ENCODE measurements at regions not wholly inside any gene's neighbourhood (a gene's known extent, or its start where the extent isn't known, plus 50 kb on each side); places are given as distances from the start of the nearest gene placed in this dataset.

GRCh38 chr10:36711361-36711760, 414.0 kb upstream of the ANKRD30A start:
- FAIRE-seq (no peak), DNase-seq (ENCODE audit: low read depth) (no peak)
- no peaks in the 10 kb centered on the region for H3K9me3 Mint-ChIP-seq (ENCODE audit: unreplicated experiment)
- Histone ChIP-seq H3K4me2 (ENCODE audit: low read length) (no peak overlapping the region), H3K9me3 (ENCODE audit: insufficient read depth, low read depth, low read length) (no peaks in the 10 kb centered on the region), H3K27me3 (ENCODE audit: insufficient read depth, low read length) (no peaks in the 10 kb centered on the region), H3K9ac (ENCODE audit: low read length) (no peak overlapping the region), H4K20me1 (ENCODE audit: insufficient read depth, low read length) (no peaks in the 10 kb centered on the region), H3K27ac (ENCODE audit: low read depth, low read length) (no peak overlapping the region), H3K79me2 (ENCODE audit: insufficient read depth, low read length) (no peaks in the 10 kb centered on the region), H3K4me3 (ENCODE audit: insufficient read depth, low read depth, low read length) (no peak overlapping the region), H2AFZ (ENCODE audit: low read depth, low read length) (no peak overlapping the region), H3K4me1 (ENCODE audit: insufficient read depth, low read length) (no peaks in the 10 kb centered on the region), H3K36me3 (ENCODE audit: insufficient read depth, low read length) (no peaks in the 10 kb centered on the region)
- no peaks in the 10 kb centered on the region for H3K36me3 Mint-ChIP-seq (ENCODE audit: low read depth, unreplicated experiment)
- H3K27ac Mint-ChIP-seq (ENCODE audit: unreplicated experiment), result no peak overlapping the region
- H3K4me3 Mint-ChIP-seq (ENCODE audit: unreplicated experiment), result no peak overlapping the region
- no peaks in the 10 kb centered on the region for H3K27me3 Mint-ChIP-seq (ENCODE audit: low read depth, unreplicated experiment)
- TF ChIP-seq EZH2 (IDR thresholded peaks at IDR 0.05; ENCODE audit: insufficient read depth, low read length), result no peak
- no peak for TF ChIP-seq CTCF (IDR thresholded peaks at IDR 0.05; ENCODE audit: insufficient read depth, low read depth, low read length)
- H3K4me1 Mint-ChIP-seq (ENCODE audit: low read depth, unreplicated experiment), result no peaks in the 10 kb centered on the region

- Mint-ChIP-seq H3K27me3 (ENCODE audit: low read depth, unreplicated experiment) (no peaks in the 10 kb centered on the region), H3K4me3 (ENCODE audit: unreplicated experiment) (no peak overlapping the region), H3K27ac (ENCODE audit: unreplicated experiment) (no peak overlapping the region), H3K4me1 (ENCODE audit: low read depth, unreplicated experiment) (no peaks in the 10 kb centered on the region), H3K36me3 (ENCODE audit: low read depth, unreplicated experiment) (no peaks in the 10 kb centered on the region), H3K9me3 (ENCODE audit: unreplicated experiment) (no peaks in the 10 kb centered on the region)
- DNase-seq (ENCODE audit: low read depth) (no peak), FAIRE-seq (peak; percentile 37)
- Histone ChIP-seq H3K9ac (ENCODE audit: low read length) (no peak overlapping the region), H4K20me1 (ENCODE audit: insufficient read depth, low read length) (no peaks in the 10 kb centered on the region), H3K4me3 (ENCODE audit: insufficient read depth, low read depth, low read length) (no peak overlapping the region), H3K9me3 (ENCODE audit: insufficient read depth, low read depth, low read length) (no peaks in the 10 kb centered on the region), H3K79me2 (ENCODE audit: insufficient read depth, low read length) (no peaks in the 10 kb centered on the region), H2AFZ (ENCODE audit: low read depth, low read length) (no peak overlapping the region), H3K4me2 (ENCODE audit: low read length) (no peak overlapping the region), H3K27ac (ENCODE audit: low read depth, low read length) (no peak overlapping the region), H3K36me3 (ENCODE audit: insufficient read depth, low read length) (no peaks in the 10 kb centered on the region), H3K27me3 (ENCODE audit: insufficient read depth, low read length) (no peaks in the 10 kb centered on the region), H3K4me1 (ENCODE audit: insufficient read depth, low read length) (no peaks in the 10 kb centered on the region)
- TF ChIP-seq EZH2 (IDR thresholded peaks at IDR 0.05; ENCODE audit: insufficient read depth, low read length) (no peak), CTCF (IDR thresholded peaks at IDR 0.05; ENCODE audit: insufficient read depth, low read depth, low read length) (no peak)
These were observed 421.3 kb upstream of the ANKRD30A start for GRCh38 chr10:36704124-36704523.

- Mint-ChIP-seq H3K4me3 (ENCODE audit: unreplicated experiment) (no peak overlapping the region), H3K36me3 (ENCODE audit: low read depth, unreplicated experiment) (no peaks in the 10 kb centered on the region), H3K27me3 (ENCODE audit: low read depth, unreplicated experiment) (no peaks in the 10 kb centered on the region), H3K9me3 (ENCODE audit: unreplicated experiment) (no peaks in the 10 kb centered on the region), H3K27ac (ENCODE audit: unreplicated experiment) (no peak overlapping the region), H3K4me1 (ENCODE audit: low read depth, unreplicated experiment) (no peaks in the 10 kb centered on the region)
- Histone ChIP-seq H3K79me2 (ENCODE audit: insufficient read depth, low read length) (no peaks in the 10 kb centered on the region), H3K27me3 (ENCODE audit: insufficient read depth, low read length) (no peaks in the 10 kb centered on the region), H4K20me1 (ENCODE audit: insufficient read depth, low read length) (no peaks in the 10 kb centered on the region), H3K36me3 (ENCODE audit: insufficient read depth, low read length) (no peaks in the 10 kb centered on the region), H3K27ac (ENCODE audit: low read depth, low read length) (no peak overlapping the region), H3K9ac (ENCODE audit: low read length) (no peak overlapping the region), H3K4me2 (ENCODE audit: low read length) (no peak overlapping the region), H3K4me3 (ENCODE audit: insufficient read depth, low read depth, low read length) (no peak overlapping the region), H2AFZ (ENCODE audit: low read depth, low read length) (no peak overlapping the region), H3K9me3 (ENCODE audit: insufficient read depth, low read depth, low read length) (no peaks in the 10 kb centered on the region), H3K4me1 (ENCODE audit: insufficient read depth, low read length) (no peaks in the 10 kb centered on the region)
- no peak for DNase-seq (ENCODE audit: low read depth)
- no peak for TF ChIP-seq CTCF (IDR thresholded peaks at IDR 0.05; ENCODE audit: insufficient read depth, low read depth, low read length)
- no peak for TF ChIP-seq EZH2 (IDR thresholded peaks at IDR 0.05; ENCODE audit: insufficient read depth, low read length)
- no peak for FAIRE-seq
These were observed 422.2 kb upstream of the ANKRD30A start for GRCh38 chr10:36703179-36703578.

Measured in astrocyte (in vitro differentiated cells and primary cell).